ENCODE measurements at regions not wholly inside any gene's neighbourhood (a gene's known extent, or its start where the extent isn't known, plus 50 kb on each side); places are given as distances from the start of the nearest gene placed in this dataset.
"Not testable (repeated sequence)": the region's sequence is repeated elsewhere in the genome, so short reads cannot be mapped to it uniquely, and the experiment has no call there.

- no peaks in the 10 kb centered on the region for H3K36me3 ChIP-seq (replicated peaks; ENCODE audit: low read depth, low read length)
- TF ChIP-seq EZH2phosphoT487 (IDR thresholded peaks at IDR 0.05; ENCODE audit: low read depth), result no peak
- no peak for TF ChIP-seq CTCF (IDR thresholded peaks at IDR 0.05; ENCODE audit: low read depth, low read length)
- H3K27ac ChIP-seq (ENCODE audit: low read length), result no peak overlapping the region
- H3K79me2 ChIP-seq (ENCODE audit: low read length), result no peaks in the 10 kb centered on the region
- H3K9ac ChIP-seq (ENCODE audit: low read length), result no peak overlapping the region
- peaks cover 8% of the 10 kb centered on the region for H3K4me1 ChIP-seq (ENCODE audit: low read length)
- peak overlapping the region; percentile 1; the same call in 1 of the 2 replicates for H3K4me2 ChIP-seq (ENCODE audit: low read length)
- H4K20me1 ChIP-seq (ENCODE audit: insufficient read depth, low read length), result no peaks in the 10 kb centered on the region
- H3K9me3 ChIP-seq (ENCODE audit: insufficient read depth, low read length), result no peaks in the 10 kb centered on the region
- no peak overlapping the region for H2AFZ ChIP-seq (ENCODE audit: low read depth, low read length)
- H3K27me3 ChIP-seq (ENCODE audit: low read depth, low read length), result no peaks in the 10 kb centered on the region
- H3K4me3 ChIP-seq (ENCODE audit: low read length), result no peak overlapping the region
Observed at GRCh38 chr11:16528639-16529038, 172.3 kb upstream of the SOX6 start.

GRCh38 chr11:16527525-16528246, 171.3 kb upstream of the SOX6 start:
- Histone ChIP-seq H3K79me2 (ENCODE audit: low read length) (no peaks in the 10 kb centered on the region), H2AFZ (ENCODE audit: low read depth, low read length) (no peak overlapping the region), H3K27ac (ENCODE audit: low read length) (no peak overlapping the region), H3K9ac (ENCODE audit: low read length) (no peak overlapping the region), H4K20me1 (ENCODE audit: insufficient read depth, low read length) (no peaks in the 10 kb centered on the region), H3K36me3 (replicated peaks; ENCODE audit: low read depth, low read length) (no peaks in the 10 kb centered on the region), H3K4me1 (ENCODE audit: low read length) (peaks cover 8% of the 10 kb centered on the region), H3K27me3 (ENCODE audit: low read depth, low read length) (no peaks in the 10 kb centered on the region), H3K9me3 (ENCODE audit: insufficient read depth, low read length) (no peaks in the 10 kb centered on the region), H3K4me2 (ENCODE audit: low read length) (no peak overlapping the region), H3K4me3 (ENCODE audit: low read length) (no peak overlapping the region)
- no peak for TF ChIP-seq EZH2phosphoT487 (IDR thresholded peaks at IDR 0.05; ENCODE audit: low read depth)
- no peak for TF ChIP-seq CTCF (IDR thresholded peaks at IDR 0.05; ENCODE audit: low read depth, low read length)

DNA sequence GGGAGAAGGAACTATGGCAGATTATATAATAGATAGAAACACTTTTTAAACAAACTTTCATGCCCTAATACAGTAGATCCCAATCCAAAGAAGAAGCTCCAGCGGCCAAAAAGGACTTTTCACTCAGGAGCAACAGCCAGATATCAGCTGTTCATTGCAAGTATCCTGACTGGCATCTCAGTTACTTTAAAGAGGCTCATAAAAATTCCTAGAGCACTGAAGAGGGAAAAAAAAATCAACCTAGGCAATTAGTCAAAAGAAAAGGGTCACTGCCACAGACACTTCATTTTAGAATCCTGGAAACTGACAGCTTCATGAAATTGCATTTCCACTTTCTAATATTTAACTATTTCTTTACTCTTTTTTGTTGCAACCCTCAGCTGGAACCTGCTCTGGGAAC, 170.6 kb upstream of the SOX6 start:
- Histone ChIP-seq H3K4me2 (ENCODE audit: low read length) (no peak overlapping the region), H3K36me3 (replicated peaks; ENCODE audit: low read depth, low read length) (no peaks in the 10 kb centered on the region), H3K4me3 (ENCODE audit: low read length) (no peak overlapping the region), H4K20me1 (ENCODE audit: insufficient read depth, low read length) (no peaks in the 10 kb centered on the region), H3K9ac (ENCODE audit: low read length) (no peak overlapping the region), H3K27me3 (ENCODE audit: low read depth, low read length) (no peaks in the 10 kb centered on the region), H2AFZ (ENCODE audit: low read depth, low read length) (no peak overlapping the region), H3K4me1 (ENCODE audit: low read length) (peaks cover 8% of the 10 kb centered on the region), H3K79me2 (ENCODE audit: low read length) (no peaks in the 10 kb centered on the region), H3K9me3 (ENCODE audit: insufficient read depth, low read length) (no peaks in the 10 kb centered on the region), H3K27ac (ENCODE audit: low read length) (no peak overlapping the region)
- TF ChIP-seq CTCF (IDR thresholded peaks at IDR 0.05; ENCODE audit: low read depth, low read length) (no peak), EZH2phosphoT487 (IDR thresholded peaks at IDR 0.05; ENCODE audit: low read depth) (no peak)

- not testable (repeated sequence) for H3K4me1 ChIP-seq (ENCODE audit: low read length); H3K27ac ChIP-seq (ENCODE audit: low read length); H3K4me3 ChIP-seq (ENCODE audit: low read length); H3K79me2 ChIP-seq (ENCODE audit: low read length); H2AFZ ChIP-seq (ENCODE audit: low read depth, low read length); H4K20me1 ChIP-seq (ENCODE audit: insufficient read depth, low read length); H3K4me2 ChIP-seq (ENCODE audit: low read length); H3K9ac ChIP-seq (ENCODE audit: low read length); H3K36me3 ChIP-seq (replicated peaks; ENCODE audit: low read depth, low read length); H3K27me3 ChIP-seq (ENCODE audit: low read depth, low read length); H3K9me3 ChIP-seq (ENCODE audit: insufficient read depth, low read length)
Observed at GRCh38 chr11:16520713-16521112, 164.4 kb upstream of the SOX6 start.
